ENCODE measurements at regions not wholly inside any gene's neighbourhood (a gene's known extent, or its start where the extent isn't known, plus 50 kb on each side); places are given as distances from the start of the nearest gene placed in this dataset.
"Not testable (repeated sequence)": the region's sequence is repeated elsewhere in the genome, so short reads cannot be mapped to it uniquely, and the experiment has no call there.

GRCh38 chr3:124364317-124365020 is 365.8 kb upstream of the UMPS start:
- Mint-ChIP-seq H3K36me3 (no peaks in the 10 kb centered on the region), H3K9me3 (peaks cover 0 to 3% (median 2%) of the 10 kb centered on the region in 7 donors), H3K4me3 (no peak overlapping the region), H3K27ac (no peak overlapping the region), H3K4me1 (peaks cover 5% of the 10 kb centered on the region), H3K27me3 (ENCODE audit: low read depth in 3 of 3) (peaks cover 0 to 6% (median 1%) of the 10 kb centered on the region in 3 donors)
- H3K9ac ChIP-seq (ENCODE audit: insufficient read depth, low read length, poor library complexity, severe bottlenecking) = no peak overlapping the region
- no peak overlapping the region for H2AFZ ChIP-seq (ENCODE audit: insufficient read depth, low read depth, low read length, poor library complexity, severe bottlenecking)
- H3K9me3 ChIP-seq (replicated peaks in 1 of 2; ENCODE audit: control insufficient read depth in 1 of 2, insufficient read depth in 1 of 2, low read length in 2 of 2) = no peaks in the 10 kb centered on the region
- H3K27me3 ChIP-seq (ENCODE audit: control insufficient read depth in 2 of 2, insufficient read depth in 2 of 2, low read length in 2 of 2) = no peaks in the 10 kb centered on the region
- no peak overlapping the region for H3K4me2 ChIP-seq (replicated peaks; ENCODE audit: extremely low read depth, low read length, poor library complexity, severe bottlenecking)
- H3K36me3 ChIP-seq (replicated peaks in 1 of 2; ENCODE audit: control insufficient read depth in 1 of 2, insufficient read depth in 2 of 2, low read length in 2 of 2) = no peaks in the 10 kb centered on the region
- no peaks in the 10 kb centered on the region for H3K4me1 ChIP-seq (ENCODE audit: control insufficient read depth in 1 of 2, insufficient read depth in 2 of 2, low read length in 2 of 2)
- no peak for DNase-seq
- no peak for TF ChIP-seq CTCF (IDR thresholded peaks at IDR 0.05)
- no peaks in the 10 kb centered on the region for H3K79me2 ChIP-seq (ENCODE audit: insufficient read depth, low read length)
- no peak overlapping the region for H3K4me3 ChIP-seq (replicated peaks in 1 of 3; ENCODE audit: low read depth in 2 of 3, low read length in 3 of 3)
- intact Hi-C loops (cut with micrococcal nuclease) = no loop called here
- H4K20me1 ChIP-seq (ENCODE audit: insufficient read depth, low read length) = no peaks in the 10 kb centered on the region
- H3K27ac ChIP-seq (ENCODE audit: low read depth in 1 of 2, low read length in 2 of 2) = no peak overlapping the region
- WGBS (ENCODE audit: insufficient coverage) = 43% methylated on average over 1 of the region's 2 CpGs

GRCh38 chr3:124366655-124367054 is 363.6 kb upstream of the UMPS start:
- DNase-seq; H3K4me3 ChIP-seq (replicated peaks in 1 of 3; ENCODE audit: low read depth in 2 of 3, low read length in 3 of 3); intact Hi-C loops (cut with micrococcal nuclease); H3K4me3 Mint-ChIP-seq; H3K27me3 Mint-ChIP-seq (ENCODE audit: low read depth in 3 of 3); H2AFZ ChIP-seq (ENCODE audit: insufficient read depth, low read depth, low read length, poor library complexity, severe bottlenecking); H3K36me3 ChIP-seq (replicated peaks in 1 of 2; ENCODE audit: control insufficient read depth in 1 of 2, insufficient read depth in 2 of 2, low read length in 2 of 2); H3K4me2 ChIP-seq (replicated peaks; ENCODE audit: extremely low read depth, low read length, poor library complexity, severe bottlenecking); H3K36me3 Mint-ChIP-seq; H3K9me3 Mint-ChIP-seq; H4K20me1 ChIP-seq (ENCODE audit: insufficient read depth, low read length); H3K27me3 ChIP-seq (ENCODE audit: control insufficient read depth in 2 of 2, insufficient read depth in 2 of 2, low read length in 2 of 2); H3K4me1 ChIP-seq (ENCODE audit: control insufficient read depth in 1 of 2, insufficient read depth in 2 of 2, low read length in 2 of 2); H3K79me2 ChIP-seq (ENCODE audit: insufficient read depth, low read length); H3K9ac ChIP-seq (ENCODE audit: insufficient read depth, low read length, poor library complexity, severe bottlenecking); H3K27ac Mint-ChIP-seq; H3K4me1 Mint-ChIP-seq; H3K27ac ChIP-seq (ENCODE audit: low read depth in 1 of 2, low read length in 2 of 2); H3K9me3 ChIP-seq (replicated peaks in 1 of 2; ENCODE audit: control insufficient read depth in 1 of 2, insufficient read depth in 1 of 2, low read length in 2 of 2): not testable (repeated sequence)
- WGBS (ENCODE audit: insufficient coverage) = 87% methylated on average over 3 of the region's 27 CpGs

Data from CD14-positive monocyte (primary cell).